ENCODE measurements at regions not wholly inside any gene's neighbourhood (a gene's known extent, or its start where the extent isn't known, plus 50 kb on each side); places are given as distances from the start of the nearest gene placed in this dataset.

GRCh38 chr12:73414926-73415325, 1122.7 kb upstream of the ATXN7L3B start:
- TF ChIP-seq, protein P1, sequence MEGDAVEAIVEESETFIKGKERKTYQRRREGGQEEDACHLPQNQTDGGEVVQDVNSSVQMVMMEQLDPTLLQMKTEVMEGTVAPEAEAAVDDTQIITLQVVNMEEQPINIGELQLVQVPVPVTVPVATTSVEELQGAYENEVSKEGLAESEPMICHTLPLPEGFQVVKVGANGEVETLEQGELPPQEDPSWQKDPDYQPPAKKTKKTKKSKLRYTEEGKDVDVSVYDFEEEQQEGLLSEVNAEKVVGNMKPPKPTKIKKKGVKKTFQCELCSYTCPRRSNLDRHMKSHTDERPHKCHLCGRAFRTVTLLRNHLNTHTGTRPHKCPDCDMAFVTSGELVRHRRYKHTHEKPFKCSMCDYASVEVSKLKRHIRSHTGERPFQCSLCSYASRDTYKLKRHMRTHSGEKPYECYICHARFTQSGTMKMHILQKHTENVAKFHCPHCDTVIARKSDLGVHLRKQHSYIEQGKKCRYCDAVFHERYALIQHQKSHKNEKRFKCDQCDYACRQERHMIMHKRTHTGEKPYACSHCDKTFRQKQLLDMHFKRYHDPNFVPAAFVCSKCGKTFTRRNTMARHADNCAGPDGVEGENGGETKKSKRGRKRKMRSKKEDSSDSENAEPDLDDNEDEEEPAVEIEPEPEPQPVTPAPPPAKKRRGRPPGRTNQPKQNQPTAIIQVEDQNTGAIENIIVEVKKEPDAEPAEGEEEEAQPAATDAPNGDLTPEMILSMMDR (IDR thresholded peaks at IDR 0.05; ENCODE audit: low read depth, low read length, missing control alignments), result no peak
- no peak for DNase-seq (ENCODE audit: extremely low read depth, low read depth)
- no peak overlapping the region for H3K4me3 ChIP-seq (replicated peaks; ENCODE audit: low read depth, low read length)

DNA sequence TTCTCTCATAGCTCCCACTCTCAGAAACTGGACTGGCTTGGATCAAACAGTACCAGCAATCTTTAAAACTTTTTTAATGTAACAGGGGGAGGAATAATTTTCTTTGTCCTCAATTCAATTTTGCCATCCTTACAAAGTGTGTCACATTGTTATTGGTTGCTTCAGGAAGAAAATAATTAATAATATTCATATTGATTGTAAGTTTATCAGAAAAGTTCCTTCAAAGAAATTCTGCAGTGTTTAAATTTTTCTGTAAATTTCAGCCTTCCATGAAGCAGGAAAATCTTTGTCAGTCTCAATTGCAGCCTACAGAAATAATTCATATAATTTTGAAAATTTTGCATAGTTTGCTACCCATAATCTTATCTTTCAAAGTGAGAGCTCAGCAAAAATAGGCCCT, 1119.1 kb upstream of the ATXN7L3B start:
- DNase-seq (ENCODE audit: extremely low read depth, low read depth), result no peak
- TF ChIP-seq, protein P1 (IDR thresholded peaks at IDR 0.05; ENCODE audit: low read depth, low read length, missing control alignments), result no peak
- no peak overlapping the region for H3K4me3 ChIP-seq (replicated peaks; ENCODE audit: low read depth, low read length)

GRCh38 chr12:73421832-73422231, 1115.8 kb upstream of the ATXN7L3B start:
- H3K4me3 ChIP-seq (replicated peaks; ENCODE audit: low read depth, low read length), result no peak overlapping the region
- TF ChIP-seq, protein P1 (IDR thresholded peaks at IDR 0.05; ENCODE audit: low read depth, low read length, missing control alignments), result no peak
- no peak for DNase-seq (ENCODE audit: extremely low read depth, low read depth)

GRCh38 chr12:73424484-73424883, 1113.2 kb upstream of the ATXN7L3B start:
- TF ChIP-seq, protein P1 (IDR thresholded peaks at IDR 0.05; ENCODE audit: low read depth, low read length, missing control alignments), result no peak
- H3K4me3 ChIP-seq (replicated peaks; ENCODE audit: low read depth, low read length), result no peak overlapping the region
- no peak for DNase-seq (ENCODE audit: extremely low read depth, low read depth)

DNA sequence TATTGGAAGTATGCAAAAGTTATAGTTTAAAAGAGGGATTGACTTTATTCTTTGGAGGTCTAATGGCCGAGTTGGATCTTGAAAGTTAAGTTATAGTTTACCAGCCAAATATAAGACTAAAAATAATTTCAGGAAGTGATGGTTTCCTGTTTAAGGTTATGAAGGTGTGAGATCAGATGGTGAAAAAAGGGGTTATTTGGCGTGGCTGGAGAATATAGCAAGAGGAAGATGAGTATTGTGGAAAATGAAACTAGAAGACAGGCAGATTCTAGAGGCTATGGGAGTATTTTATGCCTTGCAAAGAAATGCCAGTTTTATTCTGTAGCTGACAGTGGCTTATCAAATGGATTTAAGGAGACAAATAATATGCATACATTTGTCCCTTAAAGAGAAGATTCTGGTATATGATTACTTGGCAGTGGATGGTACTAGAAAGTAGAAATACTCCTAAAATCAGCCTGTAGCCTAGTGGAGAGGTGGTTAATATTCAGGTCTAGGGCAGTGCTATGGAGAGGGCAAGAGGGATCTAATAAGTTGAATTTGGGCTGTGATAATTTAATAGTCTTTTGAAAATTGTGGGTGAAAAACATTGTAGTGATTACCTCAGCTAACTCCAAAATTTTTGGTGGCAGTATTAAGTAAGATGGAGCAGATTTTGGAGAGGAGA, 1091.8 kb upstream of the ATXN7L3B start:
- no peak overlapping the region for H3K4me3 ChIP-seq (replicated peaks; ENCODE audit: low read depth, low read length)
- DNase-seq (ENCODE audit: extremely low read depth, low read depth), result no peak
- TF ChIP-seq, protein P1 (IDR thresholded peaks at IDR 0.05; ENCODE audit: low read depth, low read length, missing control alignments), result no peak

DNA sequence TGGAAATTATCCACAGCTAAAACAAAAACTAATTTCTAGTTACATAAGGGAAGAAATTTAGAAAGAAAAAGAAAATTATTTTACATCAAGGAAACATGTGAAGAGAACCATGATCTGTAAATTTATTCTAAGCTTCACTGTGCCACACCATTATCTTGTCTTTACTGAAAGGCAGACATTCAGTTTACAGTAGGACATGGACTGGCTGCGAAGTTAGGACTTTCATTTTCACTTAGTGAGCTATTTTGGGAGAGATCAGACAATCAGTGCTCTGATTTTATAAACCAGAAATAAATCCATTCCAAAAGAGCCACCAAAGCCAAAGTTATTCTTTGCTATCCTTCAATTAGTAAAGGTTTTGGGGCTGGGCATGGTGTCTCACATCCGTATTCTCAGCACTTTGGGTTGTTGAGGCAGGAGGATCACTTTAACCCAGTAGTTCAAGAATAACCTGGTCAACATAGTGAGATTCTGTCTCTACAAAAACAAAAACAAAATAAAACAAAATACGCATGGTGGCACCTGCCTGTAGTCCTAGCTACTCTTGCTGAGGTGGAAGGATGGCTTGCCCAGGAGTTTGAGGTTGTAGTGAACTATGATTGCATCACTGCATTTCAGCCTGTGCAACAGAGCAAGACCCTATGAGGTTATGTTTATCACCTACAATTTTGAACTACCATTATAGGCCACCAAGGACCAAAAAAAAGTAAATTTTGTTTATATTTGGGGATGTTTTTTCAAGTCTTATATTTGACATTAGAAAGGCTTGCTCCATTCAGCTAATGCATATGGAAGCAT, 1084.8 kb upstream of the ATXN7L3B start:
- DNase-seq (ENCODE audit: extremely low read depth, low read depth), result no peak
- TF ChIP-seq, protein P1 (IDR thresholded peaks at IDR 0.05; ENCODE audit: low read depth, low read length, missing control alignments), result no peak
- no peak overlapping the region for H3K4me3 ChIP-seq (replicated peaks; ENCODE audit: low read depth, low read length)

All from HFF-Myc (cell line).